ENCODE measurements at regions not wholly inside any gene's neighbourhood (a gene's known extent, or its start where the extent isn't known, plus 50 kb on each side); places are given as distances from the start of the nearest gene placed in this dataset.

DNA sequence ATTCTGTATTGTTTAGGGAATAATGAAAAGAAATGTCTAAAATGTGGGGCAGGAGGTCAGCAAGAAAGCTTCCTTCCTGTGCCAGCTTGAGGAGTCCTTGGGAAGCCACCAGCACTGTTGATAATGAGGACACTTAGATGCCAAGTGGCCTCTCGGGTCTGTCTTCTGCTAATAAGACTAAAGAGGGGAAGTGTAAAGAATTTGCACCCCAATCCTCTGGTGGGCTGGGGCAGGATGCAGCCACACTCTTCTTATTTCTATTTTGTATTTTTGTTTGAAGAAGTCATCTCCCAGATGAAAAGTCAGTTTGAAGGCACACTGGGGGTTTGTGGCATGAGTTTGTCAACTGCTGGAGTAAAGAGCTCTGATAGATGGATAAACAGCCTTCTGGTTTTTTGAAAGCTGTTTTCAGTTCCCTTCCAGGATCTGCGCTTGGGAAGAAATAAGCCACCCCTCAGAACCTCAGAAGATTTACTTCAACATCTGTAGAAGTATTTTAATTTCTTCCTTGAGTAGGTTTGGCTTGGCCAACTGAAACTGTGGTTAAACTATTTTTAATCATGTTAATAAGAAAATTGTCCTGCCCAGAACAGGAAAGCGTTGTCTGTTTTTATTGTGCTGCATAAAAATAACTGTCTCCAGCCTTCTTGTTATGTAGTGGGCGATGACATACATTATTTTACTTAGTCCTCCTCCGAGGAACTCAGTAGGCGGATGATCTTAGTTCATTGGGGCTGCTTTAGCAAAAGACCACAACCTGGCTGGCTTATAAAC, 128.8 kb upstream of the GPR26 start:
- Mint-ChIP-seq H3K27me3 (ENCODE audit: low read depth) (peaks cover 23% of the 10 kb centered on the region), H3K36me3 (ENCODE audit: insufficient read depth) (no peaks in the 10 kb centered on the region), H3K4me1 (ENCODE audit: low read depth) (no peaks in the 10 kb centered on the region), H3K9me3 (peaks cover 5% of the 10 kb centered on the region), H3K4me3 (no peak overlapping the region)
- ATAC-seq (no peak), DNase-seq (no peak)

GRCh38 chr10:123538401-123539320, 127.5 kb upstream of the GPR26 start:
- no peaks in the 10 kb centered on the region for H3K4me1 Mint-ChIP-seq (ENCODE audit: low read depth)
- H3K4me3 Mint-ChIP-seq: no peak overlapping the region
- DNase-seq (no peak), ATAC-seq (no peak)
- peaks cover 2% of the 10 kb centered on the region for H3K9me3 Mint-ChIP-seq
- H3K27me3 Mint-ChIP-seq (ENCODE audit: low read depth): peaks cover 12% of the 10 kb centered on the region
- H3K36me3 Mint-ChIP-seq (ENCODE audit: insufficient read depth): no peaks in the 10 kb centered on the region

- no peaks in the 10 kb centered on the region for H3K4me1 Mint-ChIP-seq (ENCODE audit: low read depth)
- H3K9me3 Mint-ChIP-seq: peaks cover 13% of the 10 kb centered on the region
- ATAC-seq (no peak), DNase-seq (no peak)
- H3K36me3 Mint-ChIP-seq (ENCODE audit: insufficient read depth): no peaks in the 10 kb centered on the region
- H3K4me3 Mint-ChIP-seq: no peak overlapping the region
- peaks cover 13% of the 10 kb centered on the region for H3K27me3 Mint-ChIP-seq (ENCODE audit: low read depth)
Observed at GRCh38 chr10:123544986-123545385, 121.2 kb upstream of the GPR26 start.

DNA sequence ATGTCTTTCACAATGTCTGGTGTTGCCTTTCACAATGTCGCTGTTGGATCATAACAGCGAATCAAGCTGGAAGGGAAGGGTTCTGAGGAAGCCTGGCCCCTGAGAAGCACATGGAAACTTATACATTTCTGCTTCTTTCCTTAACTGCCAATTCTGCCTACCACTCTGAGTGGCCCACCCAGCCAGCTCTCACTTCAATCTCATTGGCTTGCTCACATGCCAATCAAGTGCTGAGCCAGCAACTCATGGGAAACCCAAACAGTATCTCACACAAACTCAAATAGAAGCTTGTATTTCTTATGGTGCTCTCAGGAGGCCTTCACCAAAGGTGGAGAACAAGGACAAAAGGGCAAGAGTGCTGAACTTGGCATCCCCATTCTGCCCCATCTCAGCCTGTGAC, 117.4 kb upstream of the GPR26 start:
- Mint-ChIP-seq H3K36me3 (ENCODE audit: insufficient read depth) (no peaks in the 10 kb centered on the region), H3K4me3 (no peak overlapping the region)

GRCh38 chr10:123549761-123550454, 116.2 kb upstream of the GPR26 start:
- ATAC-seq (no peak), DNase-seq (no peak)
- Mint-ChIP-seq H3K9me3 (peaks cover 2% of the 10 kb centered on the region), H3K36me3 (ENCODE audit: insufficient read depth) (no peaks in the 10 kb centered on the region), H3K4me3 (no peak overlapping the region), H3K4me1 (ENCODE audit: low read depth) (no peaks in the 10 kb centered on the region), H3K27me3 (ENCODE audit: low read depth) (peaks cover 12% of the 10 kb centered on the region)

More for the DNA sequence above, 117.4 kb upstream of the GPR26 start:
- ATAC-seq (no peak), DNase-seq (no peak)
- H3K27me3 Mint-ChIP-seq (ENCODE audit: low read depth): peaks cover 14% of the 10 kb centered on the region
- peaks cover 9% of the 10 kb centered on the region for H3K9me3 Mint-ChIP-seq
- H3K4me1 Mint-ChIP-seq (ENCODE audit: low read depth): no peaks in the 10 kb centered on the region

- Mint-ChIP-seq H3K4me3 (no peak overlapping the region), H3K9me3 (no peaks in the 10 kb centered on the region), H3K4me1 (ENCODE audit: low read depth) (no peaks in the 10 kb centered on the region), H3K36me3 (ENCODE audit: insufficient read depth) (no peaks in the 10 kb centered on the region), H3K27me3 (ENCODE audit: low read depth) (peaks cover 11% of the 10 kb centered on the region)
- DNase-seq: no peak
- ATAC-seq: no peak
Observed at GRCh38 chr10:123550675-123551096, 115.5 kb upstream of the GPR26 start.

- Mint-ChIP-seq H3K9me3 (no peaks in the 10 kb centered on the region), H3K4me3 (no peak overlapping the region), H3K27me3 (ENCODE audit: low read depth) (peaks cover 11% of the 10 kb centered on the region), H3K36me3 (ENCODE audit: insufficient read depth) (no peaks in the 10 kb centered on the region), H3K4me1 (ENCODE audit: low read depth) (no peaks in the 10 kb centered on the region)
- DNase-seq: no peak
- ATAC-seq: no peak
Observed at GRCh38 chr10:123551259-123551658, 114.9 kb upstream of the GPR26 start.

DNA sequence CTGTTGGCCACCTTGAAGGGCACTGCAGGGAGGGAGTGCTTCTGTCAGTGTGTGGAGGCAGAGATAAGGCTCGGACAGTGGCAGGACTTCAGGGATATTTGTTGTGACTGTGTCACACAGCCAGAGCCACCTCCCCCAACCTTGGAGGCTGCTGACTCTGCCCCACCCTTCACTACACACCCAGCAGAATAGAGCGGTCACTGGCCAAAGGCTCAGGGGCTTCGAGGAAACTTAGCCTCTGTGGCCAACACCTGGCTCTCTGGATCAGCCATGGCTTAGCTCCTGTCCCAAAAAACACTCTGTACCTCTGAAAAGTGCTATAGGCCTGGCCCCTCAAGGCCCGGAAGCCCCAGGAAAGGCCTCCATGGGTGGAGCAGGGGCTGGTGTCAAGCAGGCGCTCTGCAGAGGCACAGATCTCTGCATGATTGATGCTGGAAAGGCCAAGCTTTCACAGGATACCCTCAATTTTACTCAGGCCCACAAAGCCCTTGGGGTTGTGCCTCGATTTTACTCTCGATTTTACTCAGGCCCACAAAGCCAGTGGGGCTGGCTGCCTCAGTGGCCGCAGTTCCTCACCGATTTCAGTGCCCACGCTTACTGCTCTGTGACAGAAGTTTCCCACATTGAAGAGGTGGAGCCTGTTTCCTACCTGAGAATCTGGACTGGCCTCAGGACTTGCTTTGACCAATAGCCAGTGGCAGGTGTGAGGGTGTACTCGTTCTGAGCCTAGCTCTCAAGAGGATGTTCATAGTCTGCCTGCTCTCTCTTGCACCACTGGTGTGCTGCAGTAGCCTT, 113.2 kb upstream of the GPR26 start:
- H3K27me3 Mint-ChIP-seq (ENCODE audit: low read depth): peaks cover 9% of the 10 kb centered on the region
- ATAC-seq (no peak), DNase-seq (no peak)
- no peak overlapping the region for H3K4me3 Mint-ChIP-seq
- H3K36me3 Mint-ChIP-seq (ENCODE audit: insufficient read depth): no peaks in the 10 kb centered on the region
- no peaks in the 10 kb centered on the region for H3K9me3 Mint-ChIP-seq
- no peaks in the 10 kb centered on the region for H3K4me1 Mint-ChIP-seq (ENCODE audit: low read depth)

GRCh38 chr10:123553810-123554430, 112.2 kb upstream of the GPR26 start:
- Mint-ChIP-seq H3K36me3 (ENCODE audit: insufficient read depth) (no peaks in the 10 kb centered on the region), H3K4me1 (ENCODE audit: low read depth) (no peaks in the 10 kb centered on the region), H3K27me3 (ENCODE audit: low read depth) (peaks cover 9% of the 10 kb centered on the region), H3K9me3 (no peaks in the 10 kb centered on the region), H3K4me3 (no peak overlapping the region)
- ATAC-seq: no peak
- no peak for DNase-seq

GRCh38 chr10:123554656-123555055, 111.5 kb upstream of the GPR26 start:
- no peaks in the 10 kb centered on the region for H3K9me3 Mint-ChIP-seq
- no peak overlapping the region for H3K4me3 Mint-ChIP-seq
- H3K27me3 Mint-ChIP-seq (ENCODE audit: low read depth): peaks cover 11% of the 10 kb centered on the region
- no peaks in the 10 kb centered on the region for H3K4me1 Mint-ChIP-seq (ENCODE audit: low read depth)
- no peak for DNase-seq
- no peaks in the 10 kb centered on the region for H3K36me3 Mint-ChIP-seq (ENCODE audit: insufficient read depth)
- ATAC-seq: no peak

DNA sequence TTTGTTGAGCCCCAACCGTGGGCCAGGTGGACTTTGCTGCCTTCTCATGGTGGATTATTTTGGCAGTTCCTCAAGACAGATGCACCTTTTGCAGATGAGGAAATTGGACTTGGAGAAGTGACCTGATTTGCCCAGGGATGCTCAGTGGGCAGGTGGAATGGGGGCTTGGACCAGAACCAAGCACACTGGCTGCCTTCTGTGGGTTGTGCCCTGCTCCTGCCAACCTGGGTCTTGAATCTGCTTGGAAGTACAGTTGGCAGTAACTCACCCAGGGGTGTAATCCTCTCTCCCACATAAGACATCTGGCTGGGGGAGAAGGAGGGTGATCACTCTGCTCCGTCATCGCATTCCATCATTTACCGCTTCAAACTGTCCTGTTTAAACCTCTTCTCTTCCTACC, 110.5 kb upstream of the GPR26 start:
- DNase-seq: no peak
- Mint-ChIP-seq H3K36me3 (ENCODE audit: insufficient read depth) (no peaks in the 10 kb centered on the region), H3K9me3 (no peaks in the 10 kb centered on the region), H3K4me3 (no peak overlapping the region), H3K4me1 (ENCODE audit: low read depth) (no peaks in the 10 kb centered on the region), H3K27me3 (ENCODE audit: low read depth) (peaks cover 17% of the 10 kb centered on the region)
- no peak for ATAC-seq

GRCh38 chr10:123556049-123556448, 110.1 kb upstream of the GPR26 start:
- no peaks in the 10 kb centered on the region for H3K9me3 Mint-ChIP-seq

GRCh38 chr10:123556736-123557135, 109.4 kb upstream of the GPR26 start:
- Mint-ChIP-seq H3K9me3 (no peaks in the 10 kb centered on the region), H3K36me3 (ENCODE audit: insufficient read depth) (no peaks in the 10 kb centered on the region), H3K4me3 (no peak overlapping the region), H3K4me1 (ENCODE audit: low read depth) (no peaks in the 10 kb centered on the region), H3K27me3 (ENCODE audit: low read depth) (peaks cover 15% of the 10 kb centered on the region)
- ATAC-seq: no peak
- no peak for DNase-seq

More at GRCh38 chr10:123556049-123556448, 110.1 kb upstream of the GPR26 start:
- no peak for DNase-seq
- no peak for ATAC-seq
- peaks cover 18% of the 10 kb centered on the region for H3K27me3 Mint-ChIP-seq (ENCODE audit: low read depth)
- no peaks in the 10 kb centered on the region for H3K4me1 Mint-ChIP-seq (ENCODE audit: low read depth)
- H3K4me3 Mint-ChIP-seq: no peak overlapping the region
- no peaks in the 10 kb centered on the region for H3K36me3 Mint-ChIP-seq (ENCODE audit: insufficient read depth)

Data from activated T-cell treated with anti-CD3 and anti-CD28 coated beads, Interleukin-2, amount 50 U/mL, for 4 hours (primary cell).